A172 (cell line): ENCODE measurements at regions not wholly inside any gene's neighbourhood (a gene's known extent, or its start where the extent isn't known, plus 50 kb on each side); places are given as distances from the start of the nearest gene placed in this dataset.
"Not testable (repeated sequence)": the region's sequence is repeated elsewhere in the genome, so short reads cannot be mapped to it uniquely, and the experiment has no call there.

ENCODE experiments used
- DNase-seq: peaks from one replicate; pipeline ENCODE4 v3.0.0-alpha.2; 2015; ENCODE audit warnings: low spot score

DNA sequence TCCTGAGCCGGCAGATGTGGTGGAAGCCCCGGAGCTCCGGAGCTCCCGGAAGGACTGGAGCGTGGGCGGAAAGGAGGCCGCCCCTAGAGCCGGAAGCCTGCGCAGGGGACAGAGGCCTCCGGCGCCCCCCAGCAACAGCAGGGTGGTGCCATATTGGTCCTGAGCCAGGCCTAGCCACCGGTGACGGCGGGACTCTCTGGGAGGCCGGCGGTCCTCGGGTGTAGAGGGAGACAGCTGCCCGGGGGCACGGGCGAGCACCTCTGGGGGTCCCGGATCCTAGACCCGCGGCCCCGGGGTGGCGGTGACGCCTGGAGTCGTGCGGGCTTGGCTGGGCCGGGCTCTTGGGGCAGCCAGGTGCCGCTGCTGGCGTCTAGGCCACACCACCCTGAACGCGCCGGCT lies 1472.2 kb downstream of the FOXD4L5 start:
- DNase-seq: not testable (repeated sequence)

DNA sequence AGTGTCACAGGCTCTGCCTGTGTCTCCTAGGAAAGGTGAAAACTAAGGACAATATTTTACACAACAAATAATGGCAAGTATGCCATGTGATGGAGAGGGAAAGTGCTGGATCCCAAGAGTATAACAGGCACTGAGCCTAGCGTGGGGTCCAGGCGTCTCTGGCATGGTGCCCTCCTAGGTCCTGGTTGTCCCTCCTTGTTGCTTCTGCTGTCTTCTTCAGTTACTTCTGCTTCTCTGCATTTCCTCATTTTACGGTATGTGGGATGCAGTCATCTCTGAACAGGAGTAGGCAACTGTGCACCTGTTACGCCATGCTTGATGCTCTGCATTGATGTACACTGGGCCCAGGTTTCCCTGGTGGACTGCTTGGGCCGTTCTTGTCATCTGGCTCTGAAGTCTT lies 1480.8 kb downstream of the FOXD4L5 start:
- DNase-seq: not testable (repeated sequence)

DNA sequence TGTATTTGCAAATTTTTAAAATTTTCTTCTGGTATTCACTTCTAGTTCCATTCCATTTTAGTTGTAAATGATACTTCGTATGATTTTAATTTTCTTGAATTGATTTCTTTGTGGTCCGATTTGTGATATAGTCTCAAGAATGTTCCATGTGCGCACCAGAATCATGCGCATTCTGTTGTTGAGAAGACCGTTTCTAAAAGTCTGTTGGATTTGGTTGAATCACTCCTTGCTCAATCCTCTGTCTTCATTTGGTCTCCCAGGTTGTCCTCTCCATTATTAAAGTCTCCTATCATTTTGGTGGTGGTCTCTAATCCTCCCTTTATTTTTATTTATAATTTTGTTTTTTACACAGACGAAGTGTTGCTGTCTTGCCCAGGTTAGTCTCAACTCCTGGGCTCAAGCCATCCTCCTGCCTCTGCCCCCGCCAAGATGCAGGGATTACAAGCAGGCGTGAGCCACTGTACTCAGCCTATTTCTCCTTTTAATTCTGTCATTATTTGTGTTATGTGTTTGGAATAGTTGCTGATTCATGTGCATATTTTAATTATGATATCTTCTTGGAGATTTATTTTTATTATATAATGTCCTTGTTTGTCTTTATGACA lies 1490.8 kb downstream of the FOXD4L5 start:
- not testable (repeated sequence) for DNase-seq

DNA sequence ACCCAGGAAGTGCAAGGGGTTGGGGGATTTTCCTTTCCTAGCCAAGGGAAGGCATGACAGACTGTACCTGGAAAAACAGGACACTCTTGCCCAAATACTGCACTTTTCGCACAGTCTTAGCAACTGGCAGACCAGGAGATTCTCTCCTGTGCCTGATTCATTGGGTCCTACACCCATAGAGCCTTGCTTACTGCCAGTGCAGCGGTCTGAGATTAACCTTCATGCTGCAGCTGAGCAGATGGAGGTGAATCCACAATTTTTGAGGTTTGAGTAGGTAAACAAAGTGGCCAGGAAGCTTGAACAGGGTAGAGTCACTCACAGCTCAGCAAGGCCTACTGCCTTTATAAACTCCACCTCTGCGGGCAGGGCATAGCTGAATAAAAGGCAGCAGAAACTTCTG lies 1497.6 kb downstream of the FOXD4L5 start:
- not testable (repeated sequence) for DNase-seq

DNA sequence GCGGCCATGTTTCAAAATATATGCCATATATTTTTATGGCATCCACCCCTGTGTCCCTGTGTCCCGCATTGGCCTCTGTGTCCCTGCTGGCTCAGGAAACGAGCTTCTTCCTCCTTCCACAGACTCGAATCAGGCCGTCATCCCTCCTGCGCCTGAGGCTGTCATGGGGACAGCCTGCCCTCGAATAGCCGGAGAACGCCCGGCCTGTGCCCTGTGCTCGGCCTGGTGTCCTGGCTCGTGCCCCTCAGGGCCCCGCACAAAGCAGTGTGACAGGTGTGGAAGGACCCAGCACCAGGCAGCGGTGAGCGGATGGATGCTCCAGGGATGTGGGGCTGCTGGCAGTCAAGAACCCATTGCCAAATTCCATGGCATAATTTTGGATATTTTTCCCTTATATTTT lies 1500.0 kb downstream of the FOXD4L5 start:
- DNase-seq: not testable (repeated sequence)

GRCh38 chr9:63784421-63784820 lies 1500.6 kb downstream of the FOXD4L5 start:
- DNase-seq: not testable (repeated sequence)

- DNase-seq: not testable (repeated sequence)
These were observed 1503.1 kb downstream of the FOXD4L5 start for GRCh38 chr9:63781817-63782439.

- not testable (repeated sequence) for DNase-seq
These were observed 1503.6 kb downstream of the FOXD4L5 start for GRCh38 chr9:63781390-63781789.

- not testable (repeated sequence) for DNase-seq
These were observed 1508.8 kb downstream of the FOXD4L5 start for GRCh38 chr9:63776220-63776619.

DNA sequence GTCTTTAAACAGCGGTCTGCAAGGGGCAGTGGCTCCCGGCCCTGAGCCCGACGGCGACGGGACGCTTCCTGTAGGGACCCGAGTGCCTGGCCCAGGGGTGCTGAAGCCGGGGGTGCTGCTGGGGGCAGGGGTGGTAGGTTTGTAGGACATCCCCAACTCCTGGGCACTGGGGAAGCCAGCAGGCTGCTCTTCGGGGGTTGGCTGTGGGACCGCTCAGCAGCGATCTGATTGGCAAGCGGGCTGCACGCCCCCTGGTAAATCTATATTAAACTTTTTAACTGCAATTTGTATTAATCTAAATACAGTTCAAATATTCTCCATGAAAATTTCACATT lies 1510.0 kb downstream of the FOXD4L5 start:
- DNase-seq: not testable (repeated sequence)

GRCh38 chr9:63774369-63775091 lies 1510.5 kb downstream of the FOXD4L5 start:
- DNase-seq: not testable (repeated sequence)

DNA sequence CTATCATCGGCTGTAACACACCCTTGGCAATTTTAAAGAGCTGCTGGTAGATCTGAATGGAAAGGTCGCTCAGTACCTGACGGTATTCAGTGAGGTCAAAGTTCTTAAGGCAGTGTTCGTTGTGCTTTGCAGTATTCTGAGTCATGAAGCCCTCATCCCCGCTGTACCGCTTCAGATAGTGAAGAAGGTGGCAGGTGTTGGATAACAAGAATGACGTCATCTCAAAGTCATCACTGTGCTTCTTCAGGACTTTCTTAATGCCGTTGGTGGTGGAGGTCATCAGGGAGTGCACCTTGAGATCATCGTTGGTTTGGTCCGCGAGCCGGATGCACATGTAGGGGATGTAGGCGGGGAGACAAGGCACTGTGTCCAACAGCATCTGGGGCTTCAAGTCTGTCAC lies 1522.8 kb downstream of the FOXD4L5 start:
- not testable (repeated sequence) for DNase-seq

GRCh38 chr9:63729021-63729420 lies 1556.0 kb downstream of the FOXD4L5 start:
- DNase-seq: not testable (repeated sequence)

DNA sequence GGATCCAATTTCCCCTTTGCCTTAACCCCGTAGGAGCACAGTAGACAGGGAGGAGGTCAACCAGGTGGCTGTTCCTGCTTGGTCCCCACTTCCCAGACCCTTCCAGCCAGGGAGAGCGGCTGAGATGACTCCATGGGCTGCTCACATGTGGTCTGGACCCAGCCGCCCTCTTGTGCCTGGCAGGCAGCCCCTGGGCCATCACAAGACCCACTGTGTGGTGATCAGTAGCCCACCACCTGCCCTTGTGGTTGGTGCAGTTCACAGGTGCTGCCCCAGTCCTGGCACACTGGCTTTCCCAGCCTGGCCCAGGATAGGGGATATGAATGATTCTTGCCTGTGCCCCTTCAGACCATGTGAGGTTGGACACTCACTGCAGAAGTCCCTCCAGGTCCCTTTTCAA lies 1556.7 kb downstream of the FOXD4L5 start:
- DNase-seq: no peak

- not testable (repeated sequence) for DNase-seq
These were observed 1576.7 kb downstream of the FOXD4L5 start for GRCh38 chr9:63708285-63708684.

DNA sequence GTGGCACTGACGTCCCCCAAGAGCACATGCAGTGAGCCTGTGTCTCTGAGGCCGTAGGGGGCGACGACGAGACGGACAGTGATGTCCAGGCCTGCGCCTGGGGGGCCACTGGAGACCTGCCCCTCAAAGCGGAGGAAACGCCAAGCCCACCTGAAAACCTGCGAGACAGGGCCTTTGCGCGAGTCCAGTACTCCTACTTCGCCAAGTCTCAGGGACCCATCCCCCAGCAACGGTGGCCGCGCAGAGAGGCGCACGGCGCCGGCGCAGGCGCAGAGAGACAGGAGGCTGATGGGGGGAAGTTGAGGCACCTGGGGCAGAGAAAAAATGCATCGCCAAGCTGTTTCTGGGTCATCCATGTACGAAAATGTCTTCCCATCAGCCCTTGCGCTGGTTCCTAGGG lies 1580.6 kb downstream of the FOXD4L5 start:
- not testable (repeated sequence) for DNase-seq

DNA sequence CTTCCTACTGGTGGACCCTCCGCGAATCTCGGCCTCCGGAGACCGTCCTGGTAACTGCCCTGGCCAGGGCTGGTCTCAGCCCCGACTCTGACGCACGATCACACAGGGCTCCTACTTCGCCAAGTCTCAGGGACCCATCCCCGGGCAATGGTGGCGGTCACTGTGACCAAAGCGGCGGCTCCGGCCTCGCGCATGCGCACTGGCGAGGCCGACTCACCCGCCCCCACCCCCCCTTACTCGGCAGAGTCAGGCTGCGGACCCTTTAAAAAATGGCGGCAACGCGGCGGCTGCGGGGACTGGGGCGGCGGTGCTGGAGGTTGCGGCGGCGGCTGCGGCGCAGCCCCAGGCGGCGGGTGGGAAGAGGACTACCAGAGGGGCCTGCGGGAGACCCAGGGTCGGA lies 1581.3 kb downstream of the FOXD4L5 start:
- DNase-seq: not testable (repeated sequence)

DNA sequence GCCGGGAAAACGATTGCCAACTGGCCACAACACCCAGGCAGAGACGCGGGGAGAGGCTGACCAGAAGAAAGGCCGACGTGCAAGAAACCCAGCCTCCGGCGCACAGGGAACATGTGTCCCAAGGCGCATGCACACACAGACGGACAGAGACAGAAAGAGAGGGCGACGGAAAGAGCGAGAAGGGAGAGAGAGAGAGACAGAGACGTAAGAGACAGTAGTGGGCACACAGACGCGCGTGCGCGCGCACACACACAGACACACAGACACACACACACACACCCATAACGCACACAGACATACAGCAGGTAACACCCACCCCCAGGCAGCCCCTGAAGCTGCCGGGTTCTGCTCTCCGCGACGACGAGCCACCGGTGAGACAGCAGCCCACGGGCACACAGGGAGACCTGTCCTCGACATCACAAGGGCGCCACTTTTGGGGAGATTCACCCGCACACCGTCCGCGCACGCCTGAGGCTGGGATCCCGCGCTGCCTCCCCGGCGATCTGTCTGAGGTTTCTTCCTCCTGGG lies 1581.8 kb downstream of the FOXD4L5 start:
- DNase-seq: not testable (repeated sequence)
